Caco-2 (cell line): ENCODE measurements at regions not wholly inside any gene's neighbourhood (a gene's known extent, or its start where the extent isn't known, plus 50 kb on each side); places are given as distances from the start of the nearest gene placed in this dataset.

Experiments used
- BruUV-seq: library from RNA; stranded (reverse); fragments of 400-500 nt; replicated peaks from 2 replicates; lab custom pipeline; 2021; lab: Mats Ljungman, UMichigan
- CTCF ChIA-PET: fragments of 300-600 bp; sonication (Branson Sonifier 250); formaldehyde crosslinking; loops from one replicate; lab custom pipeline; 2022; ENCODE audit warnings: antibody characterized with exemption; lab: Charles Lee
- POLR2A ChIA-PET: fragments of 300-600 bp; sonication (Branson Sonifier 250); formaldehyde crosslinking; loops from one replicate; lab custom pipeline; 2022; ENCODE audit warnings: antibody characterized with exemption; lab: Charles Lee
- DNase-seq, 2 experiments: peaks; one replicate each; pipeline versions ENCODE4 v3.0.0 to v3.0.0-alpha.2; 2020 to 2022
- H3K27me3 ChIP-seq: replicated peaks from 2 replicates; pipeline ENCODE4 v1.6.0; 2011; ENCODE audit warnings: low read length; ENCODE audit not compliant: control insufficient read depth, insufficient read depth
- H3K36me3 ChIP-seq: 2 replicates; pipeline ENCODE4 v1.5.1; 2011; ENCODE audit warnings: low read length; ENCODE audit not compliant: control insufficient read depth, insufficient read depth
- H3K4me1 ChIP-seq: fragments of 250-450 bp; sonication (Bioruptor Pico); 2 replicates; pipeline ENCODE4 v1.5.1; 2020; ENCODE audit warnings: mild to moderate bottlenecking
- H3K4me3 ChIP-seq: 2 replicates; pipeline ENCODE4 v1.5.1; 2011; ENCODE audit warnings: low read depth, mild to moderate bottlenecking, control low read depth, low read length
- H3K9me3 ChIP-seq: fragments of 250-450 bp; sonication (Bioruptor Pico); 2 replicates; pipeline ENCODE4 v1.5.1; 2020; ENCODE audit warnings: mild to moderate bottlenecking, moderate library complexity
- H3K27ac Mint-ChIP-seq: one replicate; pipeline ENCODE4 v1.8.0; 2022; ENCODE audit warnings: mixed read lengths; ENCODE audit not compliant: unreplicated experiment
- H3K27me3 Mint-ChIP-seq: one replicate; pipeline ENCODE4 v1.8.0; 2022; ENCODE audit warnings: mixed read lengths; ENCODE audit not compliant: insufficient read depth, unreplicated experiment
- H3K36me3 Mint-ChIP-seq: one replicate; pipeline ENCODE4 v1.8.0; 2022; ENCODE audit warnings: mild to moderate bottlenecking, mixed read lengths; ENCODE audit not compliant: insufficient read depth, unreplicated experiment
- H3K4me1 Mint-ChIP-seq: one replicate; pipeline ENCODE4 v1.8.0; 2022; ENCODE audit warnings: low read depth, mixed read lengths; ENCODE audit not compliant: unreplicated experiment
- H3K4me3 Mint-ChIP-seq: one replicate; pipeline ENCODE4 v1.8.0; 2022; ENCODE audit warnings: mild to moderate bottlenecking, moderate library complexity, mixed read lengths; ENCODE audit not compliant: unreplicated experiment
- H3K9me3 Mint-ChIP-seq: one replicate; pipeline ENCODE4 v1.8.0; 2022; ENCODE audit warnings: mixed read lengths; ENCODE audit not compliant: unreplicated experiment
- intact Hi-C: fragments of 100-400 bp; cut with micrococcal nuclease; formaldehyde crosslinking; loops from one replicate; pipeline ENCODE4 v1.10.0; 2022; ENCODE audit not compliant: unreplicated experiment
- TF ChIP-seq, protein P1 (sequence below), 2 experiments: fragments of 200-600 bp in 1 of 2; IDR thresholded peaks; 1 replicate in 1 of 2; 2 replicates in 1 of 2; pipeline versions ENCODE4 v1.5.1 to v1.8.0; 2011 to 2022; ENCODE audit warnings: antibody characterized with exemption in 1 of 2, control low read depth in 1 of 2, inconsistent platforms in 1 of 2, low read depth in 1 of 2, low read length in 1 of 2, mild to moderate bottlenecking in 1 of 2, moderate library complexity in 1 of 2; ENCODE audit not compliant: insufficient read depth in 1 of 2, severe bottlenecking in 1 of 2, unreplicated experiment in 1 of 2

DNA sequence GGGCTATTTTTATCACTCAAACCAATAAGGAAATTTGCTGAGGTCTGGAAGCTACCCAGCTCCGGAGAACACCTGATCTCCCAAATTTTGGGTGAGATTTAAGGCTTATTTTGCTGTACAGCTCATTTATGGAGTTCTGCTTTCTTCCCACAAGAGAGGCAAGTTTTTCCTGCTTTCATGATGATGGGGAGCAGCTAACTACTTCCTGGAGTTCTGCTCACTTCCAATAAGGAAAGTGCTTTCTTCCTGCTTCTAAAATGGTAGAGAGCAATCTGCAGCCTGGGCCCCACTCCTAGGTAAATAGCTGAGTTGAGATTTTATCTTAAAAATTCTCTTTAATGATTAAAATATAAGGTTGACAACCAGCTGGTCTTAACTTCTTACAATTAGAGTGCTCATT, 606.0 kb upstream of the HTR2C start:
- H3K27me3 ChIP-seq, result no peaks in the 10 kb centered on the region
- H3K4me1 ChIP-seq, result no peaks in the 10 kb centered on the region
- H3K36me3 ChIP-seq, result no peaks in the 10 kb centered on the region
- BruUV-seq, result no TSS peak
- Mint-ChIP-seq H3K4me1 (no peaks in the 10 kb centered on the region), H3K9me3 (no peaks in the 10 kb centered on the region), H3K4me3 (no peak overlapping the region), H3K36me3 (no peaks in the 10 kb centered on the region), H3K27me3 (no peaks in the 10 kb centered on the region), H3K27ac (no peak overlapping the region)
- no peaks in the 10 kb centered on the region for H3K9me3 ChIP-seq
- H3K4me3 ChIP-seq, result no peak overlapping the region
- intact Hi-C loops, result no loop called here
- TF ChIP-seq, protein P1, sequence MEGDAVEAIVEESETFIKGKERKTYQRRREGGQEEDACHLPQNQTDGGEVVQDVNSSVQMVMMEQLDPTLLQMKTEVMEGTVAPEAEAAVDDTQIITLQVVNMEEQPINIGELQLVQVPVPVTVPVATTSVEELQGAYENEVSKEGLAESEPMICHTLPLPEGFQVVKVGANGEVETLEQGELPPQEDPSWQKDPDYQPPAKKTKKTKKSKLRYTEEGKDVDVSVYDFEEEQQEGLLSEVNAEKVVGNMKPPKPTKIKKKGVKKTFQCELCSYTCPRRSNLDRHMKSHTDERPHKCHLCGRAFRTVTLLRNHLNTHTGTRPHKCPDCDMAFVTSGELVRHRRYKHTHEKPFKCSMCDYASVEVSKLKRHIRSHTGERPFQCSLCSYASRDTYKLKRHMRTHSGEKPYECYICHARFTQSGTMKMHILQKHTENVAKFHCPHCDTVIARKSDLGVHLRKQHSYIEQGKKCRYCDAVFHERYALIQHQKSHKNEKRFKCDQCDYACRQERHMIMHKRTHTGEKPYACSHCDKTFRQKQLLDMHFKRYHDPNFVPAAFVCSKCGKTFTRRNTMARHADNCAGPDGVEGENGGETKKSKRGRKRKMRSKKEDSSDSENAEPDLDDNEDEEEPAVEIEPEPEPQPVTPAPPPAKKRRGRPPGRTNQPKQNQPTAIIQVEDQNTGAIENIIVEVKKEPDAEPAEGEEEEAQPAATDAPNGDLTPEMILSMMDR (IDR thresholded peaks at IDR 0.05; ENCODE audit: insufficient read depth in 1 of 2, low read depth in 1 of 2, low read length in 1 of 2, severe bottlenecking in 1 of 2, unreplicated experiment in 1 of 2), result no peak
- ChIA-PET CTCF (no interaction called here), POLR2A (no interaction called here)
- DNase-seq, result no peak

DNA sequence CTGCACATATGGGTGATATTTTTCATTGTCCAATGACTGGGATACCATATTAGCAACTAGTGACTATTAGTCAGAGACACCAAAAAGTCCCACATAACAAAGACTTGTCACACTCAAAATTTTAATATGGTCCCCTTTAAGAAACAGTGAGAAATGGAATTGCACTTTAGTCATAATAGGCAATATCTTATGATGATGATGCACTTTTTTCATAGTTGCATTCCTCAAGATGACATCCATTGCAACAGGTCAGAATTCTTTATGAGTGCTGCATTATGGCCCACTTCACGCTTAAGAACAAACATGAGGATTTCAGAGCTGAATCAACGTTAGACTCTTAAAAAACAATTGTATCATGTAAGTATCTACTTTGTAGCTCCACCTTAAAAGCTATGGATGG, 608.4 kb upstream of the HTR2C start:
- CTCF ChIA-PET, result no interaction called here
- no peaks in the 10 kb centered on the region for H3K9me3 Mint-ChIP-seq
- POLR2A ChIA-PET, result no interaction called here
- TF ChIP-seq, protein P1 (IDR thresholded peaks at IDR 0.05; ENCODE audit: insufficient read depth in 1 of 2, low read depth in 1 of 2, low read length in 1 of 2, severe bottlenecking in 1 of 2, unreplicated experiment in 1 of 2), result no peak
- H3K36me3 Mint-ChIP-seq, result no peaks in the 10 kb centered on the region
- intact Hi-C loops, result no loop called here
- no TSS peak for BruUV-seq
- no peaks in the 10 kb centered on the region for H3K4me1 ChIP-seq
- H3K4me3 Mint-ChIP-seq, result no peak overlapping the region
- H3K27me3 ChIP-seq, result no peaks in the 10 kb centered on the region
- no peak for DNase-seq
- H3K27ac Mint-ChIP-seq, result no peak overlapping the region
- H3K4me3 ChIP-seq, result no peak overlapping the region
- no peaks in the 10 kb centered on the region for H3K27me3 Mint-ChIP-seq
- no peaks in the 10 kb centered on the region for H3K9me3 ChIP-seq
- no peaks in the 10 kb centered on the region for H3K4me1 Mint-ChIP-seq
- H3K36me3 ChIP-seq, result no peaks in the 10 kb centered on the region

DNA sequence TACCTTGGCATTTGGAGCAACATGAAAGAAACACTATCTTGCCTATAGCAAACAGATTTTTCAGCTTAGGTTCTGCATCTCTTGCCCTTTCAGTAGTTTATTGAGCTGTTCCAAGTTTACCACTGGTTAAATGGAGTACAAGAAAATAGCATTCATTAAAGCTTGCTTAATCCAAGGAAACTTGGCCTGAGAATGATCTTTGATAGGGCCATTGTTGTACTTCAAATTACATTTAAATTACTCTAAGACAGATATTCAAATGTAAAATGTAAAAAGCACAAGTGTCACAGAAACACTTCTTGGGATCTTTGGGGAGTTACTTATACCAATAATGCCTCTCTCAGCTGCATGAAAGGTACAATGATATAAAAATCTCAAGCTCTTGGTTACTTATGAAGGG, 609.0 kb upstream of the HTR2C start:
- Mint-ChIP-seq H3K27ac (no peak overlapping the region), H3K4me3 (no peak overlapping the region), H3K27me3 (no peaks in the 10 kb centered on the region), H3K9me3 (no peaks in the 10 kb centered on the region), H3K4me1 (no peaks in the 10 kb centered on the region), H3K36me3 (no peaks in the 10 kb centered on the region)
- CTCF ChIA-PET, result no interaction called here
- Histone ChIP-seq H3K4me1 (no peaks in the 10 kb centered on the region), H3K36me3 (no peaks in the 10 kb centered on the region), H3K4me3 (no peak overlapping the region), H3K9me3 (no peaks in the 10 kb centered on the region), H3K27me3 (no peaks in the 10 kb centered on the region)
- intact Hi-C loops, result no loop called here
- BruUV-seq, result no TSS peak
- no peak for DNase-seq
- TF ChIP-seq, protein P1 (IDR thresholded peaks at IDR 0.05; ENCODE audit: insufficient read depth in 1 of 2, low read depth in 1 of 2, low read length in 1 of 2, severe bottlenecking in 1 of 2, unreplicated experiment in 1 of 2), result no peak
- POLR2A ChIA-PET, result no interaction called here
